GM12874 (cell line): ENCODE measurements at regions not wholly inside any gene's neighbourhood (a gene's known extent, or its start where the extent isn't known, plus 50 kb on each side); places are given as distances from the start of the nearest gene placed in this dataset.

Experiments
- TF ChIP-seq, protein P1 (sequence below): IDR thresholded peaks from 2 replicates; pipeline ENCODE4 v1.5.1; 2011; ENCODE audit warnings: low read depth, mild to moderate bottlenecking, control low read depth, low read length, moderate library complexity; ENCODE audit not compliant: insufficient read depth

DNA sequence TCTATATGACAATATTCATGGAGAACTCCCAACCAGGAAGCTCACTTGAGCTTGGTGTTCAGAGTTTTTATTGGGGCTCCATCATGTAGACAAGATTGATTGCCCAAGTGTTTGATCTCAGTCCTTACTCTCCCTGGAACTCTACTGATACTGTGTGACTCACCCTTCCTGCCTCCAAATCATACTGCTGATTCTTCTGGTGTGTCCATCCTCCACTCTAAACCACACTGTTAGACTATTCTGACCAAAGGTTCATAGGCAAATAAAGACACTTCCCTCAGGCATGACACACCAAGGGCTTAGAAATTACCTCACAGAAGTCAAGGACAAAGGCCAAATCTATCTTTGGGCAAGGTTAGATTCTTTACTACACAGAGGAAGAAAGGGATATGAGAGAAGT is 107.9 kb upstream of the CDH20 start:
- TF ChIP-seq, protein P1, sequence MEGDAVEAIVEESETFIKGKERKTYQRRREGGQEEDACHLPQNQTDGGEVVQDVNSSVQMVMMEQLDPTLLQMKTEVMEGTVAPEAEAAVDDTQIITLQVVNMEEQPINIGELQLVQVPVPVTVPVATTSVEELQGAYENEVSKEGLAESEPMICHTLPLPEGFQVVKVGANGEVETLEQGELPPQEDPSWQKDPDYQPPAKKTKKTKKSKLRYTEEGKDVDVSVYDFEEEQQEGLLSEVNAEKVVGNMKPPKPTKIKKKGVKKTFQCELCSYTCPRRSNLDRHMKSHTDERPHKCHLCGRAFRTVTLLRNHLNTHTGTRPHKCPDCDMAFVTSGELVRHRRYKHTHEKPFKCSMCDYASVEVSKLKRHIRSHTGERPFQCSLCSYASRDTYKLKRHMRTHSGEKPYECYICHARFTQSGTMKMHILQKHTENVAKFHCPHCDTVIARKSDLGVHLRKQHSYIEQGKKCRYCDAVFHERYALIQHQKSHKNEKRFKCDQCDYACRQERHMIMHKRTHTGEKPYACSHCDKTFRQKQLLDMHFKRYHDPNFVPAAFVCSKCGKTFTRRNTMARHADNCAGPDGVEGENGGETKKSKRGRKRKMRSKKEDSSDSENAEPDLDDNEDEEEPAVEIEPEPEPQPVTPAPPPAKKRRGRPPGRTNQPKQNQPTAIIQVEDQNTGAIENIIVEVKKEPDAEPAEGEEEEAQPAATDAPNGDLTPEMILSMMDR: no peak

DNA sequence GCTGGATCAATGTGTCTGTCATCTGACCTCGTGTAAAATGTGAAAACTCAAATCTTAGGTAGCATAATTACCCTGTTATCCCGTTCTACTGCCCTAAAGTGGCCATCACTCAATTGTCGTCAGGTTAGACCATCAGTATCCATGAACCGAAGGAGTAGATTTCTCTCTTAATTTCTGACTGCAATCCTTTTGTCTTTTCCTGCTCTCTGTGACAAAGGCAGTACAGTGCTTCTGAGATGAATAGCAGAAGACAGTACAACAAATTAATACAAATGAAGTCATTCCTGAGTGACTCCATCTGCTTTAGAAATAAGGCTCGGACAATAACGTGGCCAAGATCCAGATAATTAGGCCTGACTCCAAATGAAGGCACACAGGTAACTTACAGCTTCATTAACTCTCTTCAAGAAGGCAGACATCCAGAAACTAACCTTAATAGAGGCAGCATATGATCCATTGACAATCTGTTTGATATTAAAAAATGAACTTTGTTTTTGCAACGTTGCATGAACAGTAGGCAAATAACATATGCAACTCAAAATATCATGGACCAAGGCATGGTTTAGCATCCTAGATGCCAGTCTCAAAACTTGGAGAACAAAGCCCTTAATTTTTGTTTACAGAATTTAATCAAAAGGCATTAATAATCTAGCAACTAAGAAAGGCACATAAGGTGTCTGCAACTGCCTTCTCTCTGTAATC is 96.7 kb upstream of the CDH20 start:
- TF ChIP-seq, protein P1: no peak

DNA sequence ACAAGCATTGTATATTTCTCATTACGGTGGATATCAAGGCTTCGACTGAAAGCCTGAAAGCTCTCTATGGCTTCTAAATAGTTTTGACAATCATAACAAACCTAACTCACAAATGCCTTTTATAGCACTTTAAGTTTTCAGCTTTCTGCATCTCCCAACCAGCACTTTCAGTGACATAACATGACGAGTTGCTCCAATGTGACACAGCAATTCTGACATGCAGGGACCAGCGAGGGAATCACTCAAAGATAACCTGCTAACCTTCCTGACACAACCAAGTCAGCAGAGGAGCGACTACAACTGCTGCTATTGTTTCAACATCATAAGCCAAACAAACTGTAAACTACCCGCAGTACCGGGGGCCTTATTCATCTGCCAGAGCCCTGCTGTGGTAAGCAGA is 95.7 kb upstream of the CDH20 start:
- TF ChIP-seq, protein P1: no peak

DNA sequence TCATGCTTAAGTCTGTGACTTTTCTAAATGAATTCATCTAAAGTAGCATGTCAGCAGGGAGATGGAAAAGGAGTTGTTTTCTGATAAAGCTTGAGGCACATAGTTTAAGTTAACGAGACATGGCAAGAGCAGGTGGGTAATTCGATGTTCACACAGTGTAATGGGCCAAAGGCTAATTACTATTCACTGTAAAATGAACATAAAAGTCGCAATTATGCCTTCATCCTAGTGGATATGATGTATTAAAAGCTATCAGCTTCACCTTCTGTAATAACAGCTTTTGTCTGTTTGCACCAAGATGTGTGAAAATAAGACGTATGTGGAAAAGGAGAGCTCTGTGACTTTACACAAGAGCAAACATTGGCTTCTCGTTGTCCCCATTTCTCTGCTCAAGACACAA is 94.2 kb upstream of the CDH20 start:
- TF ChIP-seq, protein P1: no peak

DNA sequence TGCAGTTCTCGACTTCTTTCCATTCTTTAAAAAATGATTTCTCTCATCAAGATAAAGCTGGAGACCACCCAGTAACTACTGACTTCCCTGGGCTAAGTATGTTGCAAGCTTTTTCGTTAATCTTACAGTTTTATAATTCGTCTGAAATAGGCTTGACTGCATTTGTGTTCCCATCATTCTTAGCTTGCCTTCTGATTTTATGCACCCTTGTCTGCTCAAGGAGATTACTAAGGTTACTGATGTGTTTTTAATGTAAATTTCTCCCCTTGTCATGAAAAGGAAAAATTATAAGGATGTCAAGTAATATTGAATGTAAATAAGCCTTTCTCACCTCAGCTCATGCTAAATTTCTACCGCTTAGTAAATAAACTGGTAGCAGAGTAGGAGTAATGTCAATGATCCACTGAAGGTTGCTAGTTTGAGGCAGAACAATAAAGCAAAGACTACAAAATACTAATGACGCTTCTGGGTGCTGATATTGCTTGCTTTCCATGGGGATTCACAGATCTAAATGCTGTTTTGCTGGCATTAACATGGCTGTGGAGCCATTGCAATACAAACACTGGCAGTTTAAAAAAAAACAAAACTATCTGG is 91.9 kb upstream of the CDH20 start:
- TF ChIP-seq, protein P1: no peak

DNA sequence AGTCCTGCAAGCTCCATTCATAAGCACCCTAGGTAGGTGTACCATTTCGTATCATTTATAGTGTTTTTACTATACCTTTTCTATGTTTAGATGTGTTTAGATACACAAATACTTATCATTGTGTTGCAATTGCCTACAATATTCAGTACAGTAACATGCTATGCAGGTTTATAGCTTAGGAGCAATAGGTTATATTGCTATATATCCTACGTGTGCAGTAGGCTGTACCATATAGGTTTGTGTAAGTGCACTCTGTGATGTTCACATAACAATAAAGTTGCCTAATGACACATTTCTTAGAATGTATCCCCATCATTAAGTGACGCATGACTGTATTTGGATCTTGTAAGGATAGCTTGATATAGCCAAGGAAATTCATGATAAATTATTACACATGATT is 88.6 kb upstream of the CDH20 start:
- TF ChIP-seq, protein P1: no peak

DNA sequence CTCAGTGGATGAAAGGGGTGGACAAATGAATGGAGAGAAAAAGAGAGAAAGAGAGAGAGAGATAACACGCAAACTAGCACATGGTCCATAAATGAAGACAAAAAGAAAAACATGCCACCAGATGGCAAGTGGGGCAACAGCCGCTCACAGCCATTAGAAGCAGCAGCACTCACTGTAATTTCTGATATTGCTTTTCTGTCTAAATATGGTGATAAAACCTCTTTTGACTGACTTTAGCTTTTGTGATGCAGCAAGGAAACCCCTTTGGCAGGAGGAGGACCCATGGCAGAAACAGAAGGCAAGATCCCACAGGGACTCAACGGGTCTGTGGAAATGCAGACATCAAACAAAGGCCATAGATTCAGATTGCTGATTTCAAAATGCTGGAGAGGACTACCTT is 88.0 kb upstream of the CDH20 start:
- TF ChIP-seq, protein P1: no peak
